Keratinocyte (primary cell): ENCODE measurements at regions not wholly inside any gene's neighbourhood (a gene's known extent, or its start where the extent isn't known, plus 50 kb on each side); places are given as distances from the start of the nearest gene placed in this dataset.
A peak's percentile ranks its signal among the peaks of the same experiment; 100 is the strongest.

ENCODE experiments used
- DNase-seq: peaks from one replicate; pipeline ENCODE4 v3.0.0-alpha.2; 2011; ENCODE audit warnings: low read depth, missing footprints, low spot score
- FAIRE-seq: peaks from 2 replicates; lab custom pipeline; 2011; peaks lifted over from hg19 to GRCh38; lab: Jason Lieb, UNC
- H2AFZ ChIP-seq: 2 replicates; pipeline ENCODE4 v1.6.0; 2012; ENCODE audit warnings: low read length, control low read depth, inconsistent platforms; ENCODE audit not compliant: control insufficient read depth
- H3K27ac ChIP-seq: 2 replicates; pipeline ENCODE4 v1.5.1; 2011; ENCODE audit warnings: low read length; ENCODE audit not compliant: control insufficient read depth, insufficient read depth
- H3K27me3 ChIP-seq: 3 replicates; pipeline ENCODE4 v1.6.0; 2011; ENCODE audit warnings: low read length; ENCODE audit not compliant: control insufficient read depth, insufficient read depth; ENCODE audit errors: extremely low read depth
- H3K36me3 ChIP-seq, 2 experiments: 2 replicates in 1 of 2; 3 replicates in 1 of 2; pipeline ENCODE4 v1.5.1; 2011; ENCODE audit warnings: low read length in 2 of 2, mild to moderate bottlenecking in 1 of 2; ENCODE audit not compliant: control insufficient read depth in 2 of 2, insufficient read depth in 2 of 2; ENCODE audit errors: extremely low read depth in 1 of 2
- H3K4me1 ChIP-seq: 3 replicates; pipeline ENCODE4 v1.5.1; 2011; ENCODE audit warnings: low read length; ENCODE audit not compliant: control insufficient read depth, insufficient read depth; ENCODE audit errors: extremely low read depth
- H3K4me2 ChIP-seq: 3 replicates; pipeline ENCODE4 v1.6.0; 2011; ENCODE audit warnings: low read depth, low read length; ENCODE audit not compliant: control insufficient read depth, insufficient read depth; ENCODE audit errors: extremely low read depth
- H3K4me3 ChIP-seq, 3 experiments: fragments of 200-600 bp in 1 of 3; sonication (generic) in 1 of 3; 2 replicates in 2 of 3; 3 replicates in 1 of 3; pipeline ENCODE4 v1.5.1; 2011 to 2016; ENCODE audit warnings: low read length in 3 of 3, mild to moderate bottlenecking in 3 of 3, control low read depth in 2 of 3, inconsistent platforms in 1 of 3, low read depth in 1 of 3, mixed read lengths in 1 of 3, mixed run types in 1 of 3, moderate library complexity in 1 of 3; ENCODE audit not compliant: control insufficient read depth in 2 of 3, insufficient read depth in 2 of 3; ENCODE audit errors: extremely low read depth in 1 of 3
- H3K79me2 ChIP-seq: 2 replicates; pipeline ENCODE4 v1.6.0; 2012; ENCODE audit warnings: low read length; ENCODE audit not compliant: control insufficient read depth, insufficient read depth
- H3K9ac ChIP-seq: 3 replicates; pipeline ENCODE4 v1.6.0; 2011; ENCODE audit warnings: low read length; ENCODE audit not compliant: control insufficient read depth, insufficient read depth; ENCODE audit errors: extremely low read depth
- H3K9me1 ChIP-seq: 3 replicates; pipeline ENCODE4 v1.6.0; 2011; ENCODE audit warnings: low read length; ENCODE audit not compliant: control insufficient read depth, insufficient read depth; ENCODE audit errors: extremely low read depth
- H3K9me3 ChIP-seq: 2 replicates; pipeline ENCODE4 v1.5.1; 2012; ENCODE audit warnings: low read depth, low read length; ENCODE audit not compliant: control insufficient read depth
- H4K20me1 ChIP-seq: 3 replicates; pipeline ENCODE4 v1.6.0; 2011; ENCODE audit warnings: low read length; ENCODE audit not compliant: control insufficient read depth, insufficient read depth; ENCODE audit errors: extremely low read depth
- EZH2 ChIP-seq: IDR thresholded peaks from one replicate; pipeline ENCODE4 v1.6.1; 2012; ENCODE audit warnings: inconsistent platforms, mild to moderate bottlenecking, low read length, moderate library complexity
- dilution Hi-C: fragments of 300-500 bp; cut with MboI; formaldehyde crosslinking; loops from one replicate; pipeline ENCODE4 v1.7.0; 2020; ENCODE audit warnings: low sequenced_read_pairs; ENCODE audit not compliant: extremely low pct_ligation_motif_present
- TF ChIP-seq, protein P1 (sequence below), 3 experiments: IDR thresholded peaks in 1 of 3; conservative IDR thresholded peaks in 1 of 3; optimal IDR thresholded peaks in 1 of 3; 2 replicates in 2 of 3; 3 replicates in 1 of 3; pipeline versions ENCODE3 to v1.5.1; 2011; ENCODE audit warnings: low read length in 3 of 3, mild to moderate bottlenecking in 3 of 3, moderate library complexity in 2 of 3, control low read depth in 1 of 3, inconsistent platforms in 1 of 3; ENCODE audit not compliant: insufficient read depth in 2 of 3; ENCODE audit errors: extremely low read depth in 1 of 3

DNA sequence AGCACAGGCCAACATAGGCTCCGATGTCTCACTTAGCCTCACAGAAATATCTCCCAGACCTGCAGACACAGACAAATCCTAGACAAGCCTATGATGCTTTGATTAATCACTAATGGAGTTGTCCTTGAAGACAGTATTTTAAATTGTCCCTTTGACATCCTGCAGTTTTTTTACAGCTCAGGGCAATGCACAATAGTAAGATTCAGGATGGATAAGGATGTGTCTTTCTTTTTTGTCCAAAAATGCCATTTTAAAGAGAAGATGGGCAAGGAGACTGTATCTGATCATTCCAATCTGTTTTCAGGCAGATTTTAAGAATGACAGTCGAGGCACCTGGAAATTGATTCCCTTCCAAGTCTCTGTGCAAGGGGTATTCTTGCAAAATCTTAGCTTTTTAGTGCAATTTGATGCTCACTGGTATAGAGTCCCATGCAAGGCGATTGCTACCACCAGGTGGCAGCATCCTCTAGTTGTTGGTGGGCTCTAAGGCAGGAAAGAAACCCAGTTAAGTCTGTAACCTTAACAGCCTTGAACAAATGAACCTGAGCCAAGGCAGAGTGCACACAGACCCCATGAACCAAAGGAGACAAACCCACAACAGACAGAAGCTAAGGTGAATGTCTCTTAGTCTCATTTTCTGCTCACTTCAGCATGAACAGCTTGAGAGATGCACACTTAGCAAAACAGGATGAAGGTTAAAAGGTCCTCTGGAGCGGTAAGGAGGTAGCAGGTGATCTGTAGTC is 51.2 kb upstream of the MINAR1 start:
- no peak overlapping the region for H2AFZ ChIP-seq
- H3K4me1 ChIP-seq: no peaks in the 10 kb centered on the region
- dilution Hi-C loops: no loop called here
- H3K4me2 ChIP-seq: no peak overlapping the region
- no peak for TF ChIP-seq EZH2
- TF ChIP-seq, protein P1, sequence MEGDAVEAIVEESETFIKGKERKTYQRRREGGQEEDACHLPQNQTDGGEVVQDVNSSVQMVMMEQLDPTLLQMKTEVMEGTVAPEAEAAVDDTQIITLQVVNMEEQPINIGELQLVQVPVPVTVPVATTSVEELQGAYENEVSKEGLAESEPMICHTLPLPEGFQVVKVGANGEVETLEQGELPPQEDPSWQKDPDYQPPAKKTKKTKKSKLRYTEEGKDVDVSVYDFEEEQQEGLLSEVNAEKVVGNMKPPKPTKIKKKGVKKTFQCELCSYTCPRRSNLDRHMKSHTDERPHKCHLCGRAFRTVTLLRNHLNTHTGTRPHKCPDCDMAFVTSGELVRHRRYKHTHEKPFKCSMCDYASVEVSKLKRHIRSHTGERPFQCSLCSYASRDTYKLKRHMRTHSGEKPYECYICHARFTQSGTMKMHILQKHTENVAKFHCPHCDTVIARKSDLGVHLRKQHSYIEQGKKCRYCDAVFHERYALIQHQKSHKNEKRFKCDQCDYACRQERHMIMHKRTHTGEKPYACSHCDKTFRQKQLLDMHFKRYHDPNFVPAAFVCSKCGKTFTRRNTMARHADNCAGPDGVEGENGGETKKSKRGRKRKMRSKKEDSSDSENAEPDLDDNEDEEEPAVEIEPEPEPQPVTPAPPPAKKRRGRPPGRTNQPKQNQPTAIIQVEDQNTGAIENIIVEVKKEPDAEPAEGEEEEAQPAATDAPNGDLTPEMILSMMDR (optimal IDR thresholded peaks at IDR 0.05 in 1 of 3, IDR thresholded peaks at IDR 0.05 in 1 of 3, conservative IDR thresholded peaks at IDR 0.05 in 1 of 3; ENCODE audit: extremely low read depth in 1 of 3, insufficient read depth in 2 of 3, low read length in 3 of 3): peak; percentile 81 to 83 (median 82)
- peak; percentile 2 for DNase-seq
- H3K36me3 ChIP-seq: no peaks in the 10 kb centered on the region
- H3K27me3 ChIP-seq: no peaks in the 10 kb centered on the region
- no peak overlapping the region for H3K9ac ChIP-seq
- FAIRE-seq: peak; percentile 71
- no peak overlapping the region for H3K4me3 ChIP-seq
- H3K27ac ChIP-seq: no peak overlapping the region
- no peaks in the 10 kb centered on the region for H3K79me2 ChIP-seq
- H4K20me1 ChIP-seq: no peaks in the 10 kb centered on the region
- no peaks in the 10 kb centered on the region for H3K9me1 ChIP-seq
- no peaks in the 10 kb centered on the region for H3K9me3 ChIP-seq

- H3K4me2 ChIP-seq: no peak overlapping the region
- TF ChIP-seq, protein P1 (optimal IDR thresholded peaks at IDR 0.05 in 1 of 3, IDR thresholded peaks at IDR 0.05 in 1 of 3, conservative IDR thresholded peaks at IDR 0.05 in 1 of 3; ENCODE audit: extremely low read depth in 1 of 3, insufficient read depth in 2 of 3, low read length in 3 of 3): no peak
- TF ChIP-seq EZH2: no peak
- H3K27ac ChIP-seq: no peak overlapping the region
- dilution Hi-C loops: no loop called here
- FAIRE-seq: no peak
- H3K36me3 ChIP-seq: no peaks in the 10 kb centered on the region
- H3K4me3 ChIP-seq: no peak overlapping the region
- H3K4me1 ChIP-seq: no peaks in the 10 kb centered on the region
- H3K9ac ChIP-seq: no peak overlapping the region
- H3K27me3 ChIP-seq: no peaks in the 10 kb centered on the region
- no peaks in the 10 kb centered on the region for H4K20me1 ChIP-seq
- no peak overlapping the region for H2AFZ ChIP-seq
- no peak for DNase-seq
- H3K79me2 ChIP-seq: no peaks in the 10 kb centered on the region
- no peaks in the 10 kb centered on the region for H3K9me1 ChIP-seq
- H3K9me3 ChIP-seq: no peaks in the 10 kb centered on the region
Measured at GRCh38 chr15:79381593-79381992, 50.5 kb upstream of the MINAR1 start.
